Loucy (cell line): ENCODE measurements at regions not wholly inside any gene's neighbourhood (a gene's known extent, or its start where the extent isn't known, plus 50 kb on each side); places are given as distances from the start of the nearest gene placed in this dataset.

Experiments used
- H2AFZ ChIP-seq: fragments of 200-600 bp; sonication (generic); 2 replicates; pipeline ENCODE4 v1.6.0; 2016; ENCODE audit warnings: antibody characterized with exemption, mild to moderate bottlenecking, low read length, moderate library complexity
- H3F3A ChIP-seq: fragments of 200-600 bp; 2 replicates; pipeline ENCODE4 v1.6.0; 2016; ENCODE audit warnings: antibody characterized with exemption, low read depth, mild to moderate bottlenecking
- H3K27me3 ChIP-seq: fragments of 200-600 bp; sonication (generic); 2 replicates; pipeline ENCODE4 v1.6.1; 2014; ENCODE audit warnings: low read length, mild to moderate bottlenecking; ENCODE audit not compliant: insufficient read depth, poor library complexity, severe bottlenecking
- H3K36me3 ChIP-seq: fragments of 200-600 bp; sonication (generic); 2 replicates; pipeline ENCODE4 v1.6.1; 2016; ENCODE audit warnings: low read length; ENCODE audit not compliant: insufficient read depth
- H3K4me1 ChIP-seq: fragments of 200-600 bp; sonication (generic); 2 replicates; pipeline ENCODE4 v1.5.1; 2014; ENCODE audit warnings: low read length, mild to moderate bottlenecking; ENCODE audit not compliant: insufficient read depth, poor library complexity, severe bottlenecking
- H3K4me2 ChIP-seq: fragments of 200-600 bp; sonication (generic); 2 replicates; pipeline ENCODE4 v1.6.0; 2014; ENCODE audit warnings: antibody characterized with exemption, low read length, low read depth, mild to moderate bottlenecking; ENCODE audit not compliant: poor library complexity, severe bottlenecking
- H3K4me3 ChIP-seq: fragments of 200-600 bp; sonication (generic); 2 replicates; pipeline ENCODE4 v1.5.1; 2014; ENCODE audit warnings: low read length, mild to moderate bottlenecking, mixed read lengths; ENCODE audit not compliant: poor library complexity, severe bottlenecking
- H3K79me2 ChIP-seq: fragments of 200-600 bp; sonication (generic); 2 replicates; pipeline ENCODE4 v1.6.1; 2014; ENCODE audit warnings: low read length; ENCODE audit not compliant: insufficient read depth
- H3K9ac ChIP-seq: fragments of 200-600 bp; sonication (generic); 2 replicates; pipeline ENCODE4 v1.6.0; 2014; ENCODE audit warnings: mild to moderate bottlenecking, low read depth, low read length, moderate library complexity; ENCODE audit not compliant: poor library complexity, severe bottlenecking
- H3K9me2 ChIP-seq: fragments of 200-600 bp; sonication (generic); replicated peaks from 2 replicates; pipeline ENCODE4 v1.6.1; 2016; ENCODE audit warnings: low read depth, low read length, mixed read lengths
- H3K9me3 ChIP-seq: fragments of 200-600 bp; sonication (generic); 2 replicates; pipeline ENCODE4 v1.6.1; 2014; ENCODE audit warnings: mild to moderate bottlenecking, antibody characterized with exemption, low read length, low read depth; ENCODE audit not compliant: insufficient read depth
- H4K20me1 ChIP-seq: fragments of 200-600 bp; sonication (generic); 2 replicates; pipeline ENCODE4 v1.6.0; 2014; ENCODE audit warnings: antibody characterized with exemption, low read length, mild to moderate bottlenecking; ENCODE audit not compliant: insufficient read depth, poor library complexity, severe bottlenecking
- CTCF ChIP-seq: fragments of 200-600 bp; sonication (generic); conservative IDR thresholded peaks from 2 replicates; pipeline ENCODE4 v1.5.1; 2014; ENCODE audit warnings: mild to moderate bottlenecking, antibody characterized with exemption, low read length
- EZH2phosphoT487 ChIP-seq: fragments of 200-600 bp; IDR thresholded peaks from 2 replicates; pipeline ENCODE4 v1.6.1; 2018; ENCODE audit warnings: antibody characterized with exemption, mild to moderate bottlenecking, moderate library complexity, borderline replicate concordance

DNA sequence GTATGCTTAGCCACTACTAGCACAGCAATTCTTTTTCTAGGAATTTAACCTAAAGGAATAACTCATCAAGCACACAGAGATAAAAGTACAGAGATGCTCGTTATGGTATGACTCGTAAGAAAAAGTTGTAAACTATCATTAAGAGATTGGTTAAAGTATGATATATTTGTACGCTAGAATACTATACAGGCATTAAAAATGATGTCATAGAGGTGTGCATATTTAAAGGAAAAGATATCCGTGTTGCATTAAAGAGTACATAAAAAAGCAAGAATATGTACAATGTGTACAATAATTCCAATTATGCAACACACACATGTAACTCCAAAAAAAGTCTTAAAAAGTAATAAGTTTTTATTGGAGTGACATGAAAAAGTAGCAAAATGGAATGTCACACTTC, 54.5 kb upstream of the PALM2AKAP2 start:
- Histone ChIP-seq H3K4me3 (no peak overlapping the region), H3K27me3 (no peaks in the 10 kb centered on the region), H3K4me2 (no peak overlapping the region), H3K9me3 (0 out of 2 replicates have a peak, but pooled peaks cover 3% of the 10 kb centered on the region), H2AFZ (no peak overlapping the region), H3K9me2 (no peaks in the 10 kb centered on the region), H3K9ac (no peak overlapping the region), H3K36me3 (no peaks in the 10 kb centered on the region), H3F3A (no peaks in the 10 kb centered on the region), H3K4me1 (no peaks in the 10 kb centered on the region), H3K79me2 (no peaks in the 10 kb centered on the region), H4K20me1 (no peaks in the 10 kb centered on the region)
- TF ChIP-seq EZH2phosphoT487 (no peak), CTCF (no peak)

- Histone ChIP-seq H3K4me2 (no peak overlapping the region), H3K9me3 (0 out of 2 replicates have a peak, but pooled peaks cover 3% of the 10 kb centered on the region), H3K4me3 (no peak overlapping the region), H2AFZ (no peak overlapping the region), H3K36me3 (no peaks in the 10 kb centered on the region), H3K79me2 (no peaks in the 10 kb centered on the region), H3F3A (no peaks in the 10 kb centered on the region), H3K27me3 (no peaks in the 10 kb centered on the region), H3K9me2 (no peaks in the 10 kb centered on the region), H4K20me1 (no peaks in the 10 kb centered on the region), H3K9ac (no peak overlapping the region), H3K4me1 (no peaks in the 10 kb centered on the region)
- no peak for TF ChIP-seq EZH2phosphoT487
- TF ChIP-seq CTCF = no peak
Observed at GRCh38 chr9:109726119-109726518, 53.9 kb upstream of the PALM2AKAP2 start.

GRCh38 chr9:109728686-109729300, 51.2 kb upstream of the PALM2AKAP2 start:
- H3K9me2 ChIP-seq = no peaks in the 10 kb centered on the region
- H3K9me3 ChIP-seq = no peaks in the 10 kb centered on the region
- H3K27me3 ChIP-seq = no peaks in the 10 kb centered on the region
- H3K9ac ChIP-seq = no peak overlapping the region
- H3K4me3 ChIP-seq = no peak overlapping the region
- H3K4me2 ChIP-seq = no peak overlapping the region
- H3K79me2 ChIP-seq = no peaks in the 10 kb centered on the region
- no peak overlapping the region for H2AFZ ChIP-seq
- H3F3A ChIP-seq = no peaks in the 10 kb centered on the region
- H3K4me1 ChIP-seq = no peaks in the 10 kb centered on the region
- no peaks in the 10 kb centered on the region for H4K20me1 ChIP-seq
- no peaks in the 10 kb centered on the region for H3K36me3 ChIP-seq
- TF ChIP-seq EZH2phosphoT487 (no peak), CTCF (no peak)
